NCI-H2196 (cell line): ENCODE measurements at regions not wholly inside any gene's neighbourhood (a gene's known extent, or its start where the extent isn't known, plus 50 kb on each side); places are given as distances from the start of the nearest gene placed in this dataset.
"Not testable (repeated sequence)": the region's sequence is repeated elsewhere in the genome, so short reads cannot be mapped to it uniquely, and the experiment has no call there.

Experiments used
- DNase-seq: peaks from one replicate; lab custom pipeline; 2025; ENCODE audit not compliant: unreplicated experiment; lab: John Stamatoyannopoulos, UW

DNA sequence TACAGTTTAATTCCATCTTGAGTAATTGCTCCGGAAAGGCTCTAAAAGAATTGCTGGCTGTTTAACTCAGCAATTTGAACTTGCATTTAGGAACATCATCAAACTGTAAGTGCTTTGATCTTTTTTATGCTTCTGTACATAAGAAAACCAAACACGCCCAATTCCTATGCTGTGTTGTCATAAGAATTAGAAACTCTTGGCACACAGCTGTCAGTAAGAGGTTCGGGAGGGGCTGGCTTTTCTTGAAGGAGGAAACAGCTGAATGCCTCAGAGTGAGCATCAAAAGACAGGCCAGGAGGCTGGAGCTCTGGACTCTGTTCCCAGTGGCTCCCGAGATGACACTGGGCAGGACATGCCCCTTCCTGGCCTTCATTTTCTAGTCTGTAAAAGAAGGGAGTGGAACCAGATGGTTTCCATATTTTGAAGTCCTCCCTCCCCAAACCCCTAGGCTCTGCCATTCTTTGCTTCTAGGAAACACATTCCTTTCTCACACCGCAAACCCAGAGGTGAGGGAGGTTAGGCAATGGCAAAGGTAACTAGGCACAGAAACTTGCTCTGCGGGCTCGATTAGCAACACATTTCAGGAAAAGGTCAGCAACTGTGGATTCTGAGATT lies 73.7 kb upstream of the DLG1 start:
- peak; percentile 65 for DNase-seq

DNA sequence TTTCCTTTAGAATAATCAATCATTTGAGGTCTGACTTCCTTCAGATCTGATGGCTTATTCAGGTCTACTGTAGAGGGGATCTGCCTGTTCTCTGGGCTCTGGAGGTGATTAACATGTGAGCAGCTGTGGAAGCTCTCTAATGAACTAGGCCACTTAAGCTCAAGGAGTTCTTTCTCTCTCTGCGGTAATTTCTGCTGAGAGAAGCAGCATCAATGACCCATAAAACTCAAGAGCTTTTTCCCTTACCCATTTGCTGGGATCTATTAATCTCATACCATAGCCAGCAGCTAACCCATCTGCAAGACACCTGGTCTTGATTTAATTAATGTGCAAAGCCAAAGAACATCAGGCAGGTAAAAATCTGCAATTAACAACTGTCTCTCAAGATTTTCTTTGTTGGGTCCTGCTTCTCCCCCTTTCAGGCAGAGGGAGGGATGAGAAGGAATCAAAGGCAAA lies 73.2 kb upstream of the DLG1 start:
- DNase-seq, result peak; percentile 82

DNA sequence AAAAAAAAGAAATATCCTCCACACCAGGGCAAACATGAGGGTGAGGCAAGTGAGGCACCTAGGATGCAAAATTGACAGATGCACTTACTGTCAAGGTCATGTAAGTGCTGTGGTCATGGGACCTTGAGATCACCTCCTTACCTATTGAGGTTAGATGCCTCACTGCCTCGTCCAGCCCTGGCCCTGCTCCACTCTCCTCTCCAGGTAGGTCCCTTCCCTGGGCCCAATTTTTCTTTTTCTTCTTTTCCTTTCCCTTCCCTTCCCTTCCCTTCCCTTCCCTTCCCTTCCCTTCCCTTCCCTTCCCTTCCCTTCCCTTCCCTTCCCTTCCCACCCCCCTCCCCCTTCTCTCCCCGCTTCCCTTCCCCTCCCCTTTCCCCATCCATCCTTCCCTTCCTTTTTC lies 71.1 kb upstream of the DLG1 start:
- DNase-seq, result no peak

DNA sequence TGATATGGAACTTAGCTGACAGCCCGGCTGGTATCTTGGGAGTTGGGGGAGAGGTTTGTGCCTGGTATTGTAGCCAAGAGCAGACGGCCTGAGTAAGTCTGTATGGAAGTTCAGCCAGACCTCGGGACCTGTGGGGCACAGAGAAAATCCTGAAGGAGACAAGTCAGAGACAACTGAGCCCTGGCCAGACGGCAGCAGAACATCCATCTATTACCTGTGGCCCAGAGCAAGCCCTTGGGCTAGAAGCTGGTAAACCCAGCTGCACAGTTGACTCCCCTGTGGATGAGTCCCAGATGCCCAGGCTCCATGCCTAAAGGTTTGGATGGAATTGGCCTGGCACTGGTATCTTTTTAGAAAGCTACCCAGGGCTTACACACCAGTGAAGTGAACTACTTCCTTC lies 70.4 kb upstream of the DLG1 start:
- no peak for DNase-seq

DNA sequence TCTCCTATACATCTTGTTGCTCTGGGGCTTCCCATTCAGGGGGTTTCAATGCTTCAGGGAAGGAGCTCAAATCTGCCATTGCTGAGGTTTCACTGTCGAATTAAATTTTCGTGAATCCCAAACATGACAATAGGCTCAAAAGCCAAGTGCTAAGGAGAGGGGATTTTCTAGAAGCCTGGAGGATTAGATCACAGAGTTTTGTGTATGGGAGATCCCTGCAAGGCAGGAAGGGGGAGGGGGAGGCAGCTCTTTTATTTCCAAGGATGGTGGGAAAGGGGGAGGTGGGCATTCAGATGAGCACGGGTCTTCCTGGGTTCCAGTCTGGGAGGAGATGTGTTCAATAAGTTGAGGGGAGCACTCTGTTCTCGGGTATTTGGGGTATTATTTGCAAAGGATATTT lies 69.9 kb upstream of the DLG1 start:
- DNase-seq, result no peak

DNA sequence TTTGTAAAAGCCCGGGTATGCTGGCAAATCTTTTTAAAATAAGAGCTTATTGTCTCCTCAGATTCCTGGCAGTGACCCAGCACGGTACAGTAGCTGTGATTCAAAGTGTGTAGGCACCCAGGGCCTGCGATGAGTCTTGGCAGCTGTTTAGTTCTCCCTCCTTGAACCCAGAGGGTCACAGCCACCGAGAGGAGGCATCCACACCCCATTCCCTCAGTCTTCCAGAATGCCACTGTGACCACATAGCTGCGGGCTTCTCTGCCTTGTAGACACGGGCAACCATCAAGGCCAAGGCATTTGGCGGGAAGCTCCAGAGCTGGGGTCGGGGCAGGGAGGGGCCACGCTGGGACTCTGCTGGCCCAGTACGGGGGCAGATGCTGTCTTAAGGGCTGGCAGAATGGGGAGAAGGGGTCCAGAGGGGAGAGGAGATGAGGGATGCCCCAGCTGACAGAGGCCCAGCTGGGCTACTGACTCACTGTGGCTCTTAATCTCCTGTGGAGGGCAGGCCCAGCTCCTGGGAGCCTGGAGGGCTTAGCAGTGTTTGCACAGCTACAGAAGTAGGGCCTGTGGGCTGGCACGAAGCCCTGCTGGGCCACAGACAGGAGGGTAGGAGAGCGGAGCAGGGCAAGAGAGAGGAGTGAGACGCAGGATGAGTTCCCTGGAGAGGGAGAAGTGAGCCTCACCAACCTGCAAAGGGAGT lies 68.8 kb upstream of the DLG1 start:
- DNase-seq, result peak; percentile 96

DNA sequence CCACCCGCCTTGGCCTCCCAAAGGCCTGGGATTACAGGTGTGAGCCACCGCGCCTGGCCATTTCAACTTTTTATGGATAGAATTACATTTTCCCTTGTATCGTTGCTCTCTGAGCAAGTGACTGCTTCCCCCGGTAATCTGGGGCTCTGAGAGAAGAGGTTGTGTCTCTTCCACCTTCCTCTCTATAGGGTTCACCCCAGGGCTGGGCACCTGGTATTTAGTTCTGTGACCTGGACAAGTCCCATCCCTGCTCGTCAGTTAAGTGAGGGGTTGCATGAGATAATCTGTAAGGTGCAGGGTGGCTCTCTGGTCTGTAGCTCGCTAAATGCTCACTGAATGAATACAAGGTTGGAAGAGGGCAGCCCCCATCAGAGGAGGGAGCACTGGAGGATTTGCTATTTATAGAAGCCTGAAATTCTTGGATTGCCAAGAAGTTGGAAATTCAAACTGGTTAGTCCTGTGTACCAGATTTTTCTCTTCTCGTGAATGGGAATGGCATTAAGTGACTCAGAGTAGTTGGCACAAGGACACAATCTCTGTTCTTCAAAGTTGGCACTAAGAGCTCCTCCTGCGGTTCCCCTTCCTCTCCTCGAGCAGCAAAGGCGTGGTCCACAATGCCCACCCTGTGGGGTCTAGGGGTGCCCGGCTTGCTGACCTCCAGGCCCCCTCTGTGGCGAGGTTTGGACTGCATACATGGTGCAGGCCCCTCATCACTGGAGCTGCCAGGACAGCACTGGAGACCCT lies 68.1 kb upstream of the DLG1 start:
- peak; percentile 45 for DNase-seq

DNA sequence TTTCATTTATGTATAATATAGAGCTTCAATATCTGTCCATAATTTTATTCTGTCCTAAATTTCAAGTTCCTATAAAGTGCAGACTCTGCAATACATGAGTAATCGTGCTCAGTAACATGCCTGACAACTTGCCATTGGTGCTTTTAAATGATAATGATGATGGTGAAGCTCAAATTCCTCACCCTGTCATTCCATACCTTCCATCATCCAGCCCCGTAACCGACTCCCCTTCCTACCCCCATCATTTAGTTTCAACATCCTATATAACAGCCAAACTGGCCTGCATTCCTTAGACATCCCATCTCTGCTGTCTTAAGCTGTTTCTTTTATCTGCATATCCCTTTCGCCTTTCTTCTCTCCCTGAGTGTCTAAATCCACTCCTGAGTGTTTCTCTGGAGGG lies 67.2 kb upstream of the DLG1 start:
- no peak for DNase-seq

DNA sequence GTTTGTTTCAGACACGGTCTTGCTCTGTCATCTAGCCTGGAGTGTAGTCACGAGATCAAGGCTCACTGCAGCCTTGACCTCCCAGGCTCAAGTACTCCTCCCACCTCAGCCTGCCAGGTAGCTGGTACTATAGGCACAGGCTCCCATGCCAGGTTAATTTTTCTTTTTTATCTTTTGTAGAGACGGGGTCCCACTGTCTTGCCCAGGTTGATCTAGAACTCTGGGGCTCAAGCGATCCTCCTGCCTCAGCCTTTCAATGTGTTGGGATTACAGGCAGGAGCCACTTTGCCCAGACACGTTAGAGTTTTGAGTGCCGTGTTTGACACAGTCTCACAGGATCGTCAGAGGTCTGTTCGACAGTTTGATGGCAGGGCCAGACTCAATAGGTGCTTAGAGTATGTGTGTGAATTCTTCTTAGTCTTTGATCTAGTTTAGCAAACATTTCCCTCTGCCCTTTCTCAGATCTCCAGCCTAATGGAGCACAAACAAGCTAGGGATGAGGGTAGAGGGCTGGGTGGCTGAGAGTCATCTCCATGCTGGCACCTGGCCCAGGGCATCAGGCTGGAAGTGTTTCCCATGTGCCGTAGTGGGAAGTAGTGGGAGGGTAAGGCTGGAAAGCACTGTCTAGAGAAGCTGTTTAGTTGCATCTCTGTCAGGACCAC lies 66.1 kb upstream of the DLG1 start:
- DNase-seq, result no peak

DNA sequence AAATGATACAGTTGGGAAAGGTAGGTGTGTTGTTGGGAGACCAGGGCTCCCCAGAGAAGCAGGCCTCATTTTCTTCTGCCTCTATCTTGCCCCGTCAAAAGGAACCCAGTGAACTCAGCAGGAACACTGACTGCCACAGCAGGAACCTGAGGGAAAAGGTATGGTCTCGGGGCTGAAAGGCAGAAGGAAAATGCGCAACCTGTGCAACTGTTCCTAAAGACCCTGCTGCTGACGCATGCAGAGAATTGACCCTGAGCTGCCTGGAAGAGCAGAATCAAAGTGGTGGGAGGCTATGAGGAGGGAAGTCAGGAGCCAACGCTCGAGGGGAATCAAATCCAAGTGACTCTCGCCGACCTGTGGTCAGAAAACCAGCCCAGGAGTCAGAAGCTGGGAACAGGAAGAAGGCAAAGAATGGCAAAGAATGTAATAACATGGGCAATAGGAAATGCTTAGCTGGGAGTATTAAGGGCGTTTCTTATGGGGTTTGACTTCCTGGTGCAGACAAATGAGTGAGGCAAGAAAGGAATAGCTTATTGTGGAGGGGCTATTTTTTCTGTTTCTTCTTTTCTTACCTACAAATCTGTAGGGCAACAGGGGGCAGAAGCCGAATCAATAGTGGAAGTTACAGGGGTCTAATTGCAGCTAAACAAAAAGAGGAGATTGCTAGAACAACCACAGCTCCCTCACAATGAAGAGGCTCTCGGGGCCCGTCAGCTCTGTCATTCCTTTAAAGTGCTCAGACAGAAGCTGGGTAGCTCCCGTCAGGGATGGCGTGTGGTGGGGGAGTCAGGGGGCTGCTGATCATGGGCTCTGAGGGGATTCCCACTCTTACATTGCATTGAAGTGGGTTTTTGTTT lies 65.4 kb upstream of the DLG1 start:
- no peak for DNase-seq

DNA sequence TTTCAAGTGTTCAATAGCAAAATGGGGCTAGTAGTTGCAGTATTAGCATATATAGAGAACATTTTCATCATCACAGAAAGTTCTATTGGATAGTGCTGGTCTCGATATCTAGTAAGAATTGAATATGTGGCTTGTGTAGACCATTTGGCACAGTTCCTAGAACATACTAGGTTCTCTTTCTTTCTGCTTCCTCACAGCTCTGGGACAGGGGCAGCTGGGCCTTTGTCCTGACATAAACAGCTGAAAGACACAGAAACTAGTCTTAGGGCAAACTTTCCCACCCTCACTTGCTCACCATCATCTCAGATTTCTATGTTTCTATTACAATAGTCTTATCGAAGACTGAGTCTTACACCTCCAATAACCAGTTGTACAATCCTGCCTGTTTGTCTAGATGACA lies 63.7 kb upstream of the DLG1 start:
- no peak for DNase-seq

DNA sequence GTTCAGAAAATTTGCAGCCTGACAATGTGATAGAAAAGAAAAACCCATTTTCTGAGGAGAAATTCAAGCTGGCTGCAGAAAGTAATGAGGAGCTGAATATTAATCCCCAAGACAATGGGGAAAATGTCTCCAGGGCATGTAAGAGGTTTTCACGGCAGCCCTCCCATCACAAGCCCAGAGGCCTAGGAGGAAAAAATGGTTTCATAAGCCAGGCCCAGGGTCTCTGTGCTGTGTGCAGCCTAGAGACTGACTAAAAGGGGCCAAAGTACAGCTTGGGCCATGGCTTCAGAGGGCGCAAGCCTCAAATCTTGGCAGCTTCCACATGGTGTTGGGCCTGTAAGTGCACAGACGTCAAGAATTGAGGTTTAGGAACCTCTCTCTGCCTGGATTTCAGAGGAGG lies 61.7 kb upstream of the DLG1 start:
- DNase-seq, result not testable (repeated sequence)

DNA sequence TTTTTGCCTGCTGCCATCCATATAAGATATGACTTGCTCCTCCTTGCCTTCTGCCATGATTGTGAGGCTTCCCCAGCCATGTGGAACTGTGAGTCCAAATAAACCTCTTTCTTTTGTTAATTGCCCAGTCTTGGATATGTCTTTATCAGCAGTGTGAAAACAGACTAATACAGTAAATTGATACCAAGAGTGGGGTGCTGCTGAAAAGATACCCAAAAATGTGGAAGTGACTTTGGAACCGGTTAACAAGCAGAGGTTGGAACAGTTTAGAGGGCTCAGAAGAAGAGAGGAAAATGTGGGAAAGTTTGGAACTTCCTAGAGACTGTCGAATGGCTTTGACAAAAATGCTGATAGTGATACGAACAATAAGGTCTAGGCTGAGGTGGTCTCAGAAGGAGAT lies 61.1 kb upstream of the DLG1 start:
- not testable (repeated sequence) for DNase-seq

DNA sequence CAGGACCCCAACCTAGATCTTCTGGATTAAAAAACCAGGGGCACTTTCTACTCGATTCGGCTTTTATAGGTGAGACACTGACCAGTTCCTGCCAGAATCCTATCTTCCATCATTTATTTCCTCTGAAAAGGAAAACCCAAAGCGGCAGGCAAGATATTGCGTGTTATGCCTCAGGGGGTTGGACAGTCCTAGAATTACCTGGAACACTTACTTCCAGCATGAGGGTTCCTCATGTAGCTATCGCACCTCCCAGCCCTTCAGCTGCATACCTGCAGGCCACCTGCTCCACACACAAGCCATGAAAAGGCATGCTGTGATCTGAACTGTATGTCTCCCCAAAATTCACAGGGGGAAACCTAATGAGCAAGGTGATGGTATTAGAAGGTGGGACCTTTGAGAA lies 58.3 kb upstream of the DLG1 start:
- DNase-seq, result no peak

DNA sequence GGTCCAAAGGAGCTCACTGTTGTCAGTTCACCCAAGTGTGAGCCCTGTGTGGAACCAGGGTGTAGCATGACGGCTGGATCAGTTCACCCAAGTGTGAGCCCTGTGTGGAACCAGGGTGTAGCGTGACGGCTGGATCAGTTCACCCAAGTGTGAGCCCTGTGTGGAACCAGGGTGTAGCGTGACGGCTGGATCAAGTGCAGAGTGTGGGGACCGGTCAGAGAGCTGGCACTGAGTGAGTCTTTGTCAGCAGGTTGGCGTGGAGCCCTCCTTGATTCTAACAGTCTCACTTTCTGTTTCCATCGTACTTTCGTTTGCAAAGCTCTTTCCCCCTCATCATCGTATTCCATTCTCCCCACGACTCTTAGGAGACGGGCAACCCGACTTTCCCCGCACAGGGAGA lies 57.9 kb upstream of the DLG1 start:
- no peak for DNase-seq

DNA sequence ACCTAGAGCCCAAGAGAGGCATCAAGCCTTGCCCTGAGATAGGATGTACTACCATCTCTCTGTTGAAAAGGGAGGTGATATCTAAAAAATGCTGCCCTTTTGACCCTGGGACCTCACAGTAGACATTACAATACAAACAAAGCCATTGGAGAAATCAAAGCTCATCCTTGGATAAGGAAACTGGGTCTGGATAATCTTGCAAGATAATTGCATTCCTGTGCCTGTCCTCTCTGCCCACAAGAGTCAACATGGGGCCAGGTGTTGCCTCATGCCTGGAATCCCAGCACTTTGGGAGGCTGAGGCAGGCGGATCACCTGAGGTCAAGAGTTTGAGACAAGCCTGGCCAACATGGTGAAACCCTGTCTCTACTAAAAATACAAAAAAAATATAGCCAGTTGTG lies 57.3 kb upstream of the DLG1 start:
- DNase-seq, result no peak

DNA sequence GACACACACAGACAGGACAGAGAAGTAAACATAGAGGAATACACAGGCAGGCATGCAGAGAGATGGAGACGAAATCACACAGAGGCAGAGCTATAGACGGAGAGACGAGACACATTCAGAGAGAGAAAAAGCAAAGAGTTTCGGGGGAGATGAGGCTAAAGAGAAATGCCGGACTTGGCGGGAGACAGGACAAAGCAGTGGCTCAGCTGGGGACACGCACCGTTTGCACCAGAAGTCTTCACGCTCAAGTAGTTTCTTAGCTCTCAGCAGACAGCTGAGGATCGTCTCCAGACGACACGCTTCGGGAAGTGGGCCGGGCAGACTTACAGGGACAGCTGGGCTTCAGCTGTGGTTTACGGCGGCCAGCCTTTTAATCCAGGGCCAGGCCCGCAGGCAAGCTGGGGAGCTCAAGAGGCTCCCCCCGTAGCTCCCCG lies 56.2 kb upstream of the DLG1 start:
- DNase-seq, result peak; percentile 34

DNA sequence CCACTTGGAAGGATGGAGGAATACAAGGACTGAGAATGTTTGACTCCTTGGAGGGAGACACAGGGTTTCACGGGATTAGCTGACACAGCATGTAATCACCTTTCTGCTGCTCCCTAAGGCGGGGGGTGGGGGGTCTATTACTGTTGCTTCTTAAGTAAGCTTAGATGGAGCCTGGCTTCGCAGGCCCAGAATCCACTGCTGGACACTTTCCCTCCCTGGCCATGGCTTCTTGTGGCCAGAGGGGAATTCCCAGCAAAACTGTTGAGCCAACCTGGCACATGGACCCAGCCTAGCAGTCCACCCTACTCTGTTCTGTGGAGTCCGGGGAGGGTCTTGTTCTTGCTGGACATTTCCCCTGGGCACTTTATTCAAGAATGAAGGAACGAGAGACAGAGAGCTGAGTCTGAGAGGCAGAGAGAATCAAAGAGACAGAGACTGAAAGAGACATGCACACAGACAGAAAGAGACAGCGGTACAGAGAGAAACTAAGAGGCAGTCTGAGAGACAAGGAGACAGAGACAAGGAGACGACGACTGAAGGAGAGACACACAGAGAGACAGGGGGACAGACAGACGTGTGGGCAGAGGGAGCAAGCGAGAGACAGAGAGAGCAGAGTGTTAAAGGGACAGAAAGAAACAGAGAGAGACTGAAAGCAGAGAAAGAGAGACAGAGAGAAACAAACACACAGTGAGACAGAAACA lies 55.6 kb upstream of the DLG1 start:
- DNase-seq, result no peak

DNA sequence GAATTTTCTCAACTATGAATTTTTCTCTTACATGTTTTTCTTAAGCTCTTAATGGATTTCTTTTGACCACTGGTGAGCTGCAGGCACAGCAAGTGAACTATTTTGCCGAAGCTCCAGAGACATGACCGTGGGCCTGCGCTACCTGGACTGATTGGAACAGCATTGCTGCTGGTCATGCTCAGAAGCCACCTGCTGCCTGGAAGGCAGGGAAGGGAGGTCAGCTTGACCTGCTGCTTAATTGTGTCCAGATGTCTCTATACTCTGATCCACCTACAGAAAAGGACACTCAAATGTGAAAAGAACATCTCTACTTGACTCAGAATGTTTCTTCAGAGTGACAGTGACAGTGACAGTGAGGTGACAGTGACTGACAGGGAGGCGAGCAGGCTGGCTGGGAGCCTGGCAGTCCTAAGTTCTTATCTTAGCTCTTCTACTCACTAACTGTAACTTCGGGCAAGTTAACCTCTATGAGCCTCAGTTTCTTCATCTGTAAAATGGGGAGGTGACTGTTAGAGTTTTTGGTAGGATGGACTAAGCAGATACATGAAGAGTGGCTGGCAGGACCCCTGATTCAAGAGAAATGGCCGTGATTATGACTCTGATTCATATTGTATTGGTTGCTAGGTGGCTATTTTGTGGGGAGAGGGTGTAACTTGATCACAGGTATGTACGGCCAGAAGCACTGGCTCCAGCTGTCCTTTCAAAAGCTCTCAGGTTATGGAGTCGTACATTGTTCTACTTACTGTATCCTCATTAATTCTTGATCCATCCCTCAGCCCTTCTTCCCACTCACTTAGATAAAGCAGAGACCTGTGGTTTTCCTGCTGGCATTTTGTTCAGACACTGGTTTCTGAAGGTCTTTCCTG lies 54.8 kb upstream of the DLG1 start:
- DNase-seq, result no peak
